M059J (cell line): ENCODE measurements at regions not wholly inside any gene's neighbourhood (a gene's known extent, or its start where the extent isn't known, plus 50 kb on each side); places are given as distances from the start of the nearest gene placed in this dataset.

Experiments used
- DNase-seq: peaks from one replicate; pipeline ENCODE4 v3.0.0-alpha.2; 2012; ENCODE audit warnings: low read depth

DNA sequence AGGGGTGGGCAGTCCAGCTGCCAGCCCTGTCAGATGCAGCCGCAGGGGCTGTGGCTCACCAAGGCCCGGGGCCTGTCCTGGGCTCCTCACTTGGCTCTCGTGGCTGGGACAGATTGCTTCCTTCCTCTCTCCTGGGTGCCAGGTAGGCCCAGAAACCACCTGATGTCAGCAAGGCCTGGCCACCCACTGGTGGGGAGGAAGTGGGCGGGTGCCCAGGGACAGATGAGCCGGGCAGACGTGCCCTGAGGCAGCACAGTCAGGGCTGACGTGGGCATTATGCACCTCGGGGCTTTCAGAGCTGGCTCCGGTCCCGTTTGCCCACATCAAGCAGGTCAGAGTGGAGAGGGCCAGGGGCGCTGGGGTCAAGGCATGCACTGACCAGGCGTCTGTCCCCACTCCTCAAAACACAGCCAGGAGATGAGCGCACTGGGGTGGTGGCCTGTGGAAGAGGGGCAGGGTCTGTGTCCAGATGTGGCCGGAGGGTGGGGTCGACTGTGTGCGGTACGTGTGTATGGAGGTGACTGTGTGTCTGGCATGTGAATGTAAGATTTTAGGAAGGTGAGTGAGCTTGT, 133.2 kb upstream of the PTPN1 start:
- peak; percentile 86 for DNase-seq

- DNase-seq: peak; percentile 38
Measured at GRCh38 chr20:50378170-50379000, 131.8 kb upstream of the PTPN1 start.

- DNase-seq: no peak
Measured at GRCh38 chr20:50379049-50379990, 130.9 kb upstream of the PTPN1 start.

GRCh38 chr20:50379991-50380696, 130.0 kb upstream of the PTPN1 start:
- DNase-seq: no peak

- DNase-seq: peak; percentile 27
Measured at GRCh38 chr20:50380697-50381040, 129.5 kb upstream of the PTPN1 start.

DNA sequence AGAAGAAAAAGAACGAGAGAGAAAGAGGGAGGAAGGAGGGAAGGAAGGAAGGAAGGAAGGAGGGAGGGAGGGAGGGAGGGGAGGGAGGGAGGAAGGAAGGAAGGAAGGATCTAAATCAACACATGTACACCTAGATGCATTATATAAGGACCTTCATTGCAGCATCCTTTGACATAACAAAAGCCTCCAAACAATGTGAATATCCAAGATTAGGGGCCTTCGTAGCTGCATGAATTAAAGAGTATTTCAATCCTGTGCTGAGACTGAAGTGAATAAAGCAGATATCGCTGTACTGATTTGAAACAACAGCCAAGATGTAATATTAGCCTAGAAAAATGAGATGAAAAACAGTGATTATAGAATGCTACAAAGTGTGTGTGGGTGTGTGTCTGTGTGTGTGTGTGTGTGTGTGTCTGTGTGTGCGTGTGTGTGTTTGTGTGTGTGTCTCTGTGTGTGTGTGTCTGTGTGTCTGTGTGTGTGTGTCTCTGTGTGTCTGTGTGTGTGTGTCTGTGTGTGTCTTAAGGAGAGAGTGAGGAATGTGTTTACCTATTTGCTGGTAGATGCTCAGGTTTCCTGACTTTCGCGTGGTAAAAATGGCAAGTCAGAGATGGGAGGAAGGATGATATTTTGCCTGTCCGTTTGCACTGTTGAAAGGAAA, 129.0 kb upstream of the PTPN1 start:
- DNase-seq: no peak

- DNase-seq: no peak
Measured at GRCh38 chr20:50381771-50382593, 128.2 kb upstream of the PTPN1 start.

GRCh38 chr20:50385733-50386640, 124.2 kb upstream of the PTPN1 start:
- no peak for DNase-seq

- no peak for DNase-seq
Measured at GRCh38 chr20:50386641-50386960, 123.6 kb upstream of the PTPN1 start.

GRCh38 chr20:50387218-50387995, 122.8 kb upstream of the PTPN1 start:
- DNase-seq: no peak

GRCh38 chr20:50387996-50388332, 122.2 kb upstream of the PTPN1 start:
- DNase-seq: peak; percentile 63

DNA sequence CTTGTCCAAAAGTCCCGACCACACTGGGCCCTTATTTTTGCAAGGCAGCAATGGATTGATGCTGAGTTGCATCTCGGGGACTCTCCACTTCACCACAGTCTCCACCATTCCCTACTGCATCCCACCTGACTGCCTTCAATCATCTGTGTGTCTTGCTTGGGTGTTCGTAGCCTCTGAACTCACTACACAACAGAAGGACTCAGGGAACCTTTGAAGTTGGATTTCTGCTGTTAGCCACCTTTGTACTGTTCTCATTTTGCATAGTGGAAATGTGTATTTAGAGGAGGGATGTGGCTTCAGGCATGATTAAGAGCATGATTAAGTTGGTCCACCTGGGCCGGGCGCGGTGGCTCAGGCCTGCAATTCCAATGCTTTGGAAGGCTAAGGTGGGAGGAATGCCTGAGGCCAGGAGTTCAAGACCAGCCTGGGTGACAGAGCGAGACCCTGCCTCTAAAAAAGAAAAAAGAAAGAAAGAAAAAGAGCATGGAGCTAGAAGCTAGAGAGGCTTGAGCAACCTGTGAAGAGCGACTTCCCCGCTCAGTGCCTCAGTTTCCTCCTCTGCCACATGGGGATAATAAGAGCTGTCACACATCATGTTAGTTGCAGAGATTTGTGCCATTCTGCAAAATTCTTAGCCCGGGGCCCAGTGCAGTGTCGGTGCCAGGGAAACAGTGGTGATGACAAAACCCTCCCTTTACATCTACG, 121.3 kb upstream of the PTPN1 start:
- no peak for DNase-seq

DNA sequence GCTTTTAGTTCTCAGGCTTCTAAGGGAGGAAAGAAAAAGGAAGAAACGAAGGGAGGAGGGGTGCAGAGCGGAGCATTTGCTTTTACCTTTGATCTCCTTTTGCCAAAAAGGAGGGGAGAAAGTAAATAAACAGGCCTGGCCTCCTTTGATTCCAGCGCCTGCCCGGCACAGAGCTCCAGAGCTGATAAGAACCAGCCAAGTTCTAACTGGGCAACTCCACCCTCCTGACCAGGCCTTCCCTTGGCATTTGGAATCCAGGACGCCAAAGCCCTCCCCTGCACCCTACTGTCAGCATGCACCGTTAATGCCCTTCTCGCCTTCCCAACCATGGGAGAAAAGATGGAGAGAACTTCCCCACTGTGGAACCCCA, 120.8 kb upstream of the PTPN1 start:
- DNase-seq: no peak

GRCh38 chr20:50389808-50390684, 120.1 kb upstream of the PTPN1 start:
- DNase-seq: no peak

DNA sequence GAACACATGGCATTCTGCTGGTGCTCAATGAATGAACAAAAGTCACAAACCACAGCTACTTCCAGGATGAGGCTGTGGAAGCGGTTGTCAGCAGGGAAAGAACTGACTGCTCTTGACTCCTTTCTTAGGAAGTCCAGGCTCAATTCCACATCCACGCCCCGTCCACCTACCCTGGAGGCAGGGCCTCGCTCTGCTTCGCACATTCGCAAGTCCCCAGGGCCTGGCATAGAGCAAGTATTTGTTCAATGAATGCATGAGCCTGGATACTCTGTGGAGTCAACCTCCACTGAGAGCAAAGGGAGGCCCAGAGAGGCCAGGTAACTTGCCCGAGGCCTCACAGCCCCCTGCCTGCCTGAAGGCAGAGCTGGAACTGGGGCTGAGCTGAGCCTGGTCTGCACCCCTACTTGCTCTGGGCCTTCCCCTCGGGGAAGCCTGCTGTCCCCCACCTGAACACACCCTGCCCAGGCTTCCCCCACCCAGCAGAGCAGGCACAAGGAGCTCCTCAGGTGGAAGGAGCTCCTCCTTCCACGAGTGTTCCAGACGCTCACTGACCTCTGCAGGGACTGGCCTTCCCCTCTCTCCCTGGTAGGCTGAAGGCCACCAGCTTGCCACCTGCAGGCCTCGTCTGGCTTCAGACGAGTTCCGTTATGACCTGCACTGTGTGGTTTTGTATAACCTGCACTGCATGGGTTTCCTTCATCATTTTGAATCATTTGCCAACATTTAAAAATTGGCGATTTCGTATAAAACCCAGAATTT, 119.3 kb upstream of the PTPN1 start:
- DNase-seq: no peak

DNA sequence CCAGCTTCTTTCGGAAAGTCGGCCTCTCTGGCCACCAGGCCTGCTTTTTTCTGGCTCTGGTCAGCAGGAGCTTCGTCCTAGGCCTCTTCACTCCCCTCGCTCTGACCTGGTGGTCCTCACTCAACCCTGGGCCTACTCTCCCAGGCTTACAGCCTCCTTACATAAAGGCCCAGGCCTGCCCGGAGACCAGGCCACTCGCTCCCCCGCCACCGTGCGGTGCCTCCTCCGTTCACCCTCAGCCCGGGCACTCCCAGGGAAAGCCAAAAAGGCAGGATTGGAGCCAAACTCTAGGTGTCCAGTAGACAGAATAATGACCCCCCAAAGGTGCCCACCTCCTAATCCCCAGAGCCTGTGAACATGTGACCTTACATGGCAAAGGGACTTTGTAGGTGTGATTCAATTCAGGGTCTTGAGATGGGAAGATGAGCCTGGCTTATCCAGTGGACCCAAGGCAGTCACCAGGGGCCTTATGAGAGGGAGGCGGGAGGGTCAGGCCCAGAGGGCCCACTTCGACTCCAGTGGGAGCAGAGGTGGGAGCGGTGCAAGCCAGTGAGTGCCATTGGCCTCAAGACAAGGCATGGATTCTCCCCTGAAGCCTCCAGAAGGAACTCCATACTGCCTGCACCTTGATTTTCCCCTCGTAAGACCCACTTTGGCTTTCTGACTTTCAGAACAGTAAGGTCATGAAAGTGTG, 118.6 kb upstream of the PTPN1 start:
- DNase-seq: no peak
